ENCODE measurements at regions not wholly inside any gene's neighbourhood (a gene's known extent, or its start where the extent isn't known, plus 50 kb on each side); places are given as distances from the start of the nearest gene placed in this dataset.
A peak's percentile ranks its signal among the peaks of the same experiment; 100 is the strongest.

DNA sequence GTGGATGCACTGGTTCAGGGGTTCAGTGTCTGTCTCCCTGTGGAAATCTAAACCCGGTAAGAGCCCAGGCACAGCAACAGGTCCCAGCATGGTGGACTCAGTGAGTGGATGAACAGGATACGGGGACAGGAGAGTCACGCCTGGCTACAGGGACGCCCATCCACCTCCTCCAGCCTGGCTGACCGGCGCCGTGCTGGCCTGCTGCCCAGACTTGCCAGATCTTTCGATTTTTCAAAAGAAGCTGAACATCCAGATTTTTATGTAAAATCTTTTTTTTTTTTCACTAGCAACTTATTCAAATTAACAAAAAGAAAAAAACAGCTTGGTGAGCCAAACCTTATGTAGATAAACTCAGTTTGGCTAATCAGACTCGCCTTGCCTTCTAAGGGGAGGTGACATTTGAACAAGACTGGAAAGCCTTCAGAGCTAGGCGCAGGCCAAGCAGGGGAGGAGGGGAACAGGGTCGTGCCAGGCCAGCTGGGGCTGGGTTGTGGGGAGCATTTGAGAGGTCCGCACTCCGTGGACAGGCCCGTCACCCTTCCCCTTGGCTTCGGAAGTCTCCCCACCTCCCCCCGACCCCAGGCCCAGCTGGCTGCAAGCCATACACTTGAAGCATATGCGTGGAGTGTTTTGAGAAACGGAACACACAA is 87.8 kb upstream of the NCOR2 start:
- no peak for TF ChIP-seq CTCF (conservative IDR thresholded peaks at IDR 0.05)
- no peak overlapping the region for H3T11ph ChIP-seq (ENCODE audit: low read length)
- 0 out of 2 replicates have a peak, but pooled peaks cover 2% of the 10 kb centered on the region for H3K4me1 ChIP-seq (ENCODE audit: insufficient read depth, low read length)
- H2AFZ ChIP-seq (ENCODE audit: low read length), result no peak overlapping the region
- Mint-ChIP-seq H3K9me3 (peaks cover 2 to 4% of the 10 kb centered on the region in 2 experiments), H3K4me3 (no peak overlapping the region; a peak in 1 of 5 replicates), H3K27me3 (ENCODE audit: low read depth) (peaks cover 2% of the 10 kb centered on the region; the same call in 1 of the 2 replicates), H3K27ac (no peak overlapping the region; a peak in 2 of 7 replicates), H3K4me1 (peaks cover 25 to 29% of the 10 kb centered on the region in 2 experiments), H3K36me3 (ENCODE audit: insufficient read depth in 1 of 3, low read depth in 3 of 3) (peaks cover 0 to 4% (median 0%) of the 10 kb centered on the region in 3 experiments; a peak in 2 of 7 replicates)
- H3K27ac ChIP-seq (ENCODE audit: insufficient read length, low read depth, low read length), result no peak overlapping the region
- no peak for DNase-seq
- no peak overlapping the region for H4K91ac ChIP-seq (ENCODE audit: insufficient read length, low read depth, low read length)
- no peak overlapping the region for H2BK5ac ChIP-seq (ENCODE audit: insufficient read length, low read length)
- H3K9me3 ChIP-seq (ENCODE audit: control insufficient read depth, low read depth, low read length), result no peaks in the 10 kb centered on the region
- no peak overlapping the region for H2BK12ac ChIP-seq (ENCODE audit: insufficient read length, low read depth, low read length)
- no peaks in the 10 kb centered on the region for H4K20me1 ChIP-seq (ENCODE audit: control insufficient read depth, insufficient read depth, insufficient read length)
- H3K79me1 ChIP-seq (ENCODE audit: insufficient read depth, low read depth, low read length, poor library complexity, severe bottlenecking), result no peaks in the 10 kb centered on the region
- H2AK5ac ChIP-seq (ENCODE audit: insufficient read length, low read length), result no peak overlapping the region
- no peak overlapping the region for H3K56ac ChIP-seq (ENCODE audit: insufficient read length, low read depth, low read length)
- H3K23ac ChIP-seq (ENCODE audit: insufficient read length, low read depth, low read length), result no peak overlapping the region
- H4K5ac ChIP-seq (ENCODE audit: insufficient read length, low read depth, low read length), result no peak overlapping the region
- H3K4ac ChIP-seq (ENCODE audit: low read depth, low read length), result no peak overlapping the region
- no peaks in the 10 kb centered on the region for H3K27me3 ChIP-seq (ENCODE audit: insufficient read depth, low read length)
- H3K14ac ChIP-seq (ENCODE audit: insufficient read depth, low read length), result peak overlapping the region; percentile 24; the same call in 1 of the 2 replicates
- no peak overlapping the region for H2BK15ac ChIP-seq (ENCODE audit: low read depth, low read length)
- no peak overlapping the region for H2BK120ac ChIP-seq (ENCODE audit: low read depth, low read length, poor library complexity, severe bottlenecking)
- H3K79me2 ChIP-seq (ENCODE audit: insufficient read depth, low read length), result no peaks in the 10 kb centered on the region
- H4K8ac ChIP-seq (replicated peaks; ENCODE audit: insufficient read length, low read depth, low read length), result no peak overlapping the region
- peak overlapping the region; percentile 38 for H3K4me2 ChIP-seq (ENCODE audit: insufficient read depth, insufficient read length, low read length)
- no peak overlapping the region for H3K9ac ChIP-seq (ENCODE audit: extremely low read depth, insufficient read length, low read length)
- H2BK20ac ChIP-seq (ENCODE audit: low read depth, low read length, poor library complexity, severe bottlenecking), result no peak overlapping the region
- no CpG with 5 or more reads among the region's 18 CpGs for WGBS (ENCODE audit: extremely low coverage, insufficient read length, low lambda C conversion rate)
- H3K23me2 ChIP-seq (ENCODE audit: insufficient read length, low read depth, low read length, poor library complexity, severe bottlenecking), result no peaks in the 10 kb centered on the region
- H3K18ac ChIP-seq (ENCODE audit: insufficient read length, low read depth, low read length), result peak overlapping the region; percentile 39

Data from H9 (cell line).